Glutamatergic neuron (in vitro differentiated cells): ENCODE measurements at regions not wholly inside any gene's neighbourhood (a gene's known extent, or its start where the extent isn't known, plus 50 kb on each side); places are given as distances from the start of the nearest gene placed in this dataset.

ENCODE experiments used
- DNase-seq: peaks from one replicate; pipeline ENCODE4 v3.0.0; 2022
- H3K27ac Mint-ChIP-seq: one replicate; pipeline ENCODE4 v1.8.0; 2020; ENCODE audit warnings: mild to moderate bottlenecking, mixed read lengths, inconsistent platforms; ENCODE audit not compliant: unreplicated experiment
- H3K27me3 Mint-ChIP-seq: one replicate; pipeline ENCODE4 v1.8.0; 2020; ENCODE audit warnings: mild to moderate bottlenecking, moderate library complexity, mixed read lengths, inconsistent platforms; ENCODE audit not compliant: unreplicated experiment
- H3K36me3 Mint-ChIP-seq: one replicate; pipeline ENCODE4 v1.8.0; 2020; ENCODE audit warnings: mild to moderate bottlenecking, mixed read lengths, inconsistent platforms; ENCODE audit not compliant: unreplicated experiment
- H3K4me1 Mint-ChIP-seq: one replicate; pipeline ENCODE4 v1.8.0; 2020; ENCODE audit warnings: mild to moderate bottlenecking, low read depth, mixed read lengths, inconsistent platforms; ENCODE audit not compliant: unreplicated experiment
- H3K4me3 Mint-ChIP-seq: one replicate; pipeline ENCODE4 v1.8.0; 2020; ENCODE audit warnings: mild to moderate bottlenecking, mixed read lengths, inconsistent platforms; ENCODE audit not compliant: unreplicated experiment
- H3K9me3 Mint-ChIP-seq: one replicate; pipeline ENCODE4 v1.8.0; 2020; ENCODE audit warnings: mild to moderate bottlenecking, moderate library complexity, mixed read lengths, inconsistent platforms; ENCODE audit not compliant: unreplicated experiment
- TF ChIP-seq, protein P1 (sequence below): fragments of 200-600 bp; sonication (generic); IDR thresholded peaks from one replicate; pipeline ENCODE4 v1.5.0; 2021; ENCODE audit not compliant: partially characterized antibody, unreplicated experiment

- Mint-ChIP-seq H3K4me1 (no peaks in the 10 kb centered on the region), H3K36me3 (no peaks in the 10 kb centered on the region), H3K9me3 (no peaks in the 10 kb centered on the region), H3K4me3 (no peak overlapping the region), H3K27me3 (no peaks in the 10 kb centered on the region), H3K27ac (no peak overlapping the region)
- TF ChIP-seq, protein P1, sequence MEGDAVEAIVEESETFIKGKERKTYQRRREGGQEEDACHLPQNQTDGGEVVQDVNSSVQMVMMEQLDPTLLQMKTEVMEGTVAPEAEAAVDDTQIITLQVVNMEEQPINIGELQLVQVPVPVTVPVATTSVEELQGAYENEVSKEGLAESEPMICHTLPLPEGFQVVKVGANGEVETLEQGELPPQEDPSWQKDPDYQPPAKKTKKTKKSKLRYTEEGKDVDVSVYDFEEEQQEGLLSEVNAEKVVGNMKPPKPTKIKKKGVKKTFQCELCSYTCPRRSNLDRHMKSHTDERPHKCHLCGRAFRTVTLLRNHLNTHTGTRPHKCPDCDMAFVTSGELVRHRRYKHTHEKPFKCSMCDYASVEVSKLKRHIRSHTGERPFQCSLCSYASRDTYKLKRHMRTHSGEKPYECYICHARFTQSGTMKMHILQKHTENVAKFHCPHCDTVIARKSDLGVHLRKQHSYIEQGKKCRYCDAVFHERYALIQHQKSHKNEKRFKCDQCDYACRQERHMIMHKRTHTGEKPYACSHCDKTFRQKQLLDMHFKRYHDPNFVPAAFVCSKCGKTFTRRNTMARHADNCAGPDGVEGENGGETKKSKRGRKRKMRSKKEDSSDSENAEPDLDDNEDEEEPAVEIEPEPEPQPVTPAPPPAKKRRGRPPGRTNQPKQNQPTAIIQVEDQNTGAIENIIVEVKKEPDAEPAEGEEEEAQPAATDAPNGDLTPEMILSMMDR = no peak
- DNase-seq = no peak
These were observed 410.9 kb downstream of the PDGFC start for GRCh38 chr4:156560701-156561100.

- Mint-ChIP-seq H3K4me3 (no peak overlapping the region), H3K36me3 (no peaks in the 10 kb centered on the region), H3K27me3 (no peaks in the 10 kb centered on the region), H3K27ac (no peak overlapping the region), H3K9me3 (no peaks in the 10 kb centered on the region), H3K4me1 (no peaks in the 10 kb centered on the region)
- no peak for DNase-seq
- TF ChIP-seq, protein P1 = no peak
These were observed 412.3 kb downstream of the PDGFC start for GRCh38 chr4:156559346-156559745.

DNA sequence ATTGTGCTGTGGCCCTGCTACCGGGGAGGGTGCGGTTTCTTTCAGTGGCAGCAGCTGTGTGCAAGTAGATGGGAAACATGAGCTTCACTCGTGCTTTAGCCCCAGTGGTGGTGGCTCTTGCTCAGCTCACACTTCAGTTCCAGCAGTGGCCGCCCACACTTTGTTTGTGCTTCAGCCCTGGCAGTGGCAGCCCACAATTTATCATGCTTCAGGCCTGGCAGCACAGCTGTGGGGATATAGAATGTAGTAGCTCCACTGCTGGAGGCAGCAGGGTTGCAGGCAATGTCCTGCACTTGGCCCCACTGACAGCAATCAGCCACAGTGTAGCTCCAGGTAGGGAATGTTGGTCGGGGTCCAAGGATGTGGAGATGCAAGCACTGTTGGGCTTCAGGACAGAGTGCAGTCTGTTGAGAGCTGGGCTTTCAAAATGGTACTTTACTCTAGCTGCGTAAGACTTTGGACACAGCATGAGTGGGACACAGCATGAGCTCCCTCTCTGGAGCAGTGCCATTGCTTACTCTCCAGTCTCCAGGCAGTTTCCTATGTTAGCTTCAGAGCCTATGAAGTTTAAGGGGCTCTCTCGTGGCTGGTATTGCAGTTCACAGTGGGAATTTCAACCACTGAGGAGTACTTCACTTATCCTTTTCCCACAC lies 413.1 kb downstream of the PDGFC start:
- Mint-ChIP-seq H3K9me3 (no peaks in the 10 kb centered on the region), H3K27me3 (no peaks in the 10 kb centered on the region)
- DNase-seq = no peak

GRCh38 chr4:156557920-156558319 lies 413.7 kb downstream of the PDGFC start:
- TF ChIP-seq, protein P1 = no peak
- DNase-seq = no peak
- Mint-ChIP-seq H3K4me3 (no peak overlapping the region), H3K4me1 (no peaks in the 10 kb centered on the region), H3K9me3 (no peaks in the 10 kb centered on the region), H3K27me3 (no peaks in the 10 kb centered on the region), H3K36me3 (no peaks in the 10 kb centered on the region), H3K27ac (no peak overlapping the region)

More for the DNA sequence above, 413.1 kb downstream of the PDGFC start:
- H3K36me3 Mint-ChIP-seq = no peaks in the 10 kb centered on the region
- no peaks in the 10 kb centered on the region for H3K4me1 Mint-ChIP-seq
- H3K27ac Mint-ChIP-seq = no peak overlapping the region
- TF ChIP-seq, protein P1 = no peak
- H3K4me3 Mint-ChIP-seq = no peak overlapping the region

DNA sequence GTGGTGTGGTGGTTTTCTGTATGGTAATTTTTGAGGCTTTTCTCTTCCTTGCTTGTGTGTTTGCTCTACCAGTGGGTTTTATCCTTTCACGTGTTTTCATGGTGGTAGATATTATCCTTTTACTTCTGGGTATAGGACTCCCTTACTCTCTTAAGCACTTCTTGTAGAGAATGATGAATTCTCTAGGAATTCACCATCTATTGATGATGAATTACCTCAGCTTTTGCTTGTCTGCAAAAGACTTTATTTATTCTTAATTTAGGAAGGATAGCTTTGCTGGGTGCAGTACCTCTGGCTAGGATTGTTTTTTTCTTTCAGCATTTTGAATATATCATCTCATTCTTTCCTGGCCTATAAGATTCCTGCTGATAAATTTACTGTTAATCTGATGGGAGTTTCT lies 415.3 kb downstream of the PDGFC start:
- no peak for DNase-seq
- Mint-ChIP-seq H3K4me3 (no peak overlapping the region), H3K27ac (no peak overlapping the region), H3K36me3 (no peaks in the 10 kb centered on the region), H3K9me3 (no peaks in the 10 kb centered on the region), H3K4me1 (no peaks in the 10 kb centered on the region), H3K27me3 (no peaks in the 10 kb centered on the region)
- TF ChIP-seq, protein P1 = no peak
